GM23338 (cell line): ENCODE measurements at regions not wholly inside any gene's neighbourhood (a gene's known extent, or its start where the extent isn't known, plus 50 kb on each side); places are given as distances from the start of the nearest gene placed in this dataset.

Experiments
- ATAC-seq: fragments of 200-7000 bp; cut with Tn5 transposase; 3 replicates; pipeline ENCODE4 v1.9.1; 2020
- DNase-seq: peaks from one replicate; pipeline ENCODE4 v3.0.0-alpha.2; 2015; ENCODE audit warnings: low spot score
- H2AFZ ChIP-seq: fragments of 200-600 bp; sonication (generic); 2 replicates; pipeline ENCODE4 v1.8.0; 2016; ENCODE audit warnings: antibody characterized with exemption, mild to moderate bottlenecking, moderate library complexity
- H3F3A ChIP-seq: fragments of 200-600 bp; sonication (generic); replicated peaks from 2 replicates; pipeline ENCODE4 v1.8.0; 2017; ENCODE audit warnings: antibody characterized with exemption, mixed run types, low read depth
- H3K27ac ChIP-seq: fragments of 200-600 bp; sonication (generic); 2 replicates; pipeline ENCODE4 v1.6.1; 2016; ENCODE audit warnings: low read depth
- H3K27me3 ChIP-seq: fragments of 200-600 bp; sonication (generic); 2 replicates; pipeline ENCODE4 v1.8.0; 2016; ENCODE audit warnings: mild to moderate bottlenecking, mixed run types, moderate library complexity; ENCODE audit not compliant: insufficient read depth
- H3K36me3 ChIP-seq: fragments of 200-600 bp; sonication (generic); 2 replicates; pipeline ENCODE4 v1.8.0; 2016; ENCODE audit warnings: mild to moderate bottlenecking; ENCODE audit not compliant: insufficient read depth
- H3K4me1 ChIP-seq: fragments of 200-600 bp; sonication (generic); 2 replicates; pipeline ENCODE4 v1.8.0; 2016; ENCODE audit warnings: mild to moderate bottlenecking, moderate library complexity; ENCODE audit not compliant: insufficient read depth
- H3K4me2 ChIP-seq: fragments of 200-600 bp; sonication (generic); 2 replicates; pipeline ENCODE4 v1.7.1; 2017; ENCODE audit warnings: mixed run types
- H3K4me3 ChIP-seq: fragments of 200-600 bp; sonication (generic); 2 replicates; pipeline ENCODE4 v1.6.1; 2016; ENCODE audit warnings: mixed run types
- H3K79me2 ChIP-seq: fragments of 200-600 bp; sonication (generic); replicated peaks from 2 replicates; pipeline ENCODE4 v1.8.0; 2017; ENCODE audit warnings: mild to moderate bottlenecking; ENCODE audit not compliant: insufficient read depth
- H3K9me2 ChIP-seq: fragments of 200-600 bp; sonication (generic); 2 replicates; pipeline ENCODE4 v1.8.0; 2017; ENCODE audit not compliant: insufficient read depth
- H4K20me1 ChIP-seq: fragments of 200-600 bp; sonication (generic); replicated peaks from 2 replicates; pipeline ENCODE4 v1.8.0; 2017; ENCODE audit warnings: mild to moderate bottlenecking; ENCODE audit not compliant: insufficient read depth
- H3K27ac Mint-ChIP-seq: 2 replicates; pipeline ENCODE4 v1.8.0; 2020; ENCODE audit warnings: inconsistent platforms, mild to moderate bottlenecking, moderate library complexity, mixed read lengths
- H3K27me3 Mint-ChIP-seq: 3 replicates; pipeline ENCODE4 v1.8.0; 2022; ENCODE audit warnings: low read depth, mild to moderate bottlenecking, moderate library complexity, mixed read lengths, inconsistent platforms; ENCODE audit not compliant: insufficient read depth, poor library complexity
- H3K36me3 Mint-ChIP-seq: 3 replicates; pipeline ENCODE4 v1.8.0; 2021; ENCODE audit warnings: low read depth, mild to moderate bottlenecking, inconsistent platforms, moderate library complexity, mixed read lengths
- H3K4me1 Mint-ChIP-seq: 3 replicates; pipeline ENCODE4 v1.8.0; 2020; ENCODE audit warnings: mild to moderate bottlenecking, inconsistent platforms, mixed read lengths
- H3K4me3 Mint-ChIP-seq: 3 replicates; pipeline ENCODE4 v1.8.0; 2021; ENCODE audit warnings: moderate library complexity, mild to moderate bottlenecking, inconsistent platforms, mixed read lengths
- H3K9me3 Mint-ChIP-seq: 3 replicates; pipeline ENCODE4 v1.8.0; 2020; ENCODE audit warnings: moderate library complexity, mild to moderate bottlenecking, inconsistent platforms, mixed read lengths
- EZH2 ChIP-seq: fragments of 200-600 bp; sonication (generic); IDR thresholded peaks from one replicate; pipeline ENCODE4 v1.8.0; 2017; ENCODE audit warnings: antibody characterized with exemption, mild to moderate bottlenecking, low read depth; ENCODE audit not compliant: unreplicated experiment
- EZH2phosphoT487 ChIP-seq: fragments of 200-600 bp; sonication (generic); IDR thresholded peaks from one replicate; pipeline ENCODE4 v1.8.1; 2018; ENCODE audit warnings: antibody characterized with exemption; ENCODE audit not compliant: unreplicated experiment
- JUNB ChIP-seq: IDR thresholded peaks from one replicate; pipeline ENCODE4 v1.6.1; 2016; ENCODE audit warnings: antibody characterized with exemption; ENCODE audit not compliant: unreplicated experiment
- NANOG ChIP-seq: IDR thresholded peaks from 2 replicates; pipeline ENCODE4 v1.6.1; 2016; ENCODE audit warnings: antibody characterized with exemption, borderline replicate concordance
- POLR2AphosphoS5 ChIP-seq: IDR thresholded peaks from 2 replicates; pipeline ENCODE4 v1.6.1; 2016; ENCODE audit warnings: antibody characterized with exemption, low read depth
- ZNF331 ChIP-seq: fragments of 250-450 bp; sonication (Bioruptor Pico); IDR thresholded peaks from 2 replicates; pipeline ENCODE4 v1.5.0; 2020; ENCODE audit warnings: low read depth, mild to moderate bottlenecking, moderate library complexity
- TF ChIP-seq, protein P1 (sequence below), 2 experiments: fragments of 200-600 bp in 1 of 2; sonication (generic) in 1 of 2; conservative IDR thresholded peaks; 2 replicates each; pipeline versions ENCODE4 v1.5.1 to v1.6.1; 2016 to 2017; ENCODE audit warnings: antibody characterized with exemption in 2 of 2, low read depth in 2 of 2, mild to moderate bottlenecking in 2 of 2, moderate library complexity in 1 of 2
- TF ChIP-seq, protein P2 (sequence below): IDR thresholded peaks from 2 replicates; pipeline ENCODE4 v1.6.1; 2016; ENCODE audit warnings: antibody characterized with exemption
- TF ChIP-seq, protein P3 (sequence below): IDR thresholded peaks from one replicate; pipeline ENCODE4 v1.6.1; 2018; ENCODE audit warnings: antibody characterized with exemption; ENCODE audit not compliant: unreplicated experiment
- TF ChIP-seq, protein P4 (sequence below): fragments of 250-450 bp; sonication (Bioruptor Pico); IDR thresholded peaks from 2 replicates; pipeline ENCODE4 v1.5.0; 2020; ENCODE audit warnings: mild to moderate bottlenecking, moderate library complexity

DNA sequence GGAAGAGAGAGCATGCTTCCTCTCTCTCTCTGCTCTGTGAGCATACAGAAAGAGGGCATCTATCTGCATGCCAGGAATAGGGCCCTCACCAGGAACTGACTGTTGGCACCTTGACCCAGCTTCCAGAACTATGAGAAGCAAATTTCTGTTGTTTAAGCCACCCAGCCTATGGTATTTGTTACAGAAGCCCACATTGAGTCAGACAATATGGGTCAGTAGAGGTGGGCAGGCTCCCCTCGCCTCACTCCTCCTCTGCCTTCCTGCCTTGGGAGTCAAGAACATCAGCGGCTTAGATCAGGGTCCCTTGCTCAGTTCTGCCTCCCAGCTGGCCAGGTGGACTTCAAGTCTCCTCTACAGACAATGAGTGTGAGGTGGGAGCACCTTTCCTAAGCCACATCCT is 92.3 kb downstream of the COPS8 start (continued):
- TF ChIP-seq EZH2 (no peak), NANOG (no peak), ZNF331 (CRISPR knock-in tag) (no peak), POLR2AphosphoS5 (no peak), EZH2phosphoT487 (no peak)
- TF ChIP-seq, protein P1, sequence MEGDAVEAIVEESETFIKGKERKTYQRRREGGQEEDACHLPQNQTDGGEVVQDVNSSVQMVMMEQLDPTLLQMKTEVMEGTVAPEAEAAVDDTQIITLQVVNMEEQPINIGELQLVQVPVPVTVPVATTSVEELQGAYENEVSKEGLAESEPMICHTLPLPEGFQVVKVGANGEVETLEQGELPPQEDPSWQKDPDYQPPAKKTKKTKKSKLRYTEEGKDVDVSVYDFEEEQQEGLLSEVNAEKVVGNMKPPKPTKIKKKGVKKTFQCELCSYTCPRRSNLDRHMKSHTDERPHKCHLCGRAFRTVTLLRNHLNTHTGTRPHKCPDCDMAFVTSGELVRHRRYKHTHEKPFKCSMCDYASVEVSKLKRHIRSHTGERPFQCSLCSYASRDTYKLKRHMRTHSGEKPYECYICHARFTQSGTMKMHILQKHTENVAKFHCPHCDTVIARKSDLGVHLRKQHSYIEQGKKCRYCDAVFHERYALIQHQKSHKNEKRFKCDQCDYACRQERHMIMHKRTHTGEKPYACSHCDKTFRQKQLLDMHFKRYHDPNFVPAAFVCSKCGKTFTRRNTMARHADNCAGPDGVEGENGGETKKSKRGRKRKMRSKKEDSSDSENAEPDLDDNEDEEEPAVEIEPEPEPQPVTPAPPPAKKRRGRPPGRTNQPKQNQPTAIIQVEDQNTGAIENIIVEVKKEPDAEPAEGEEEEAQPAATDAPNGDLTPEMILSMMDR (conservative IDR thresholded peaks at IDR 0.05; ENCODE audit: low read depth in 2 of 2) = no peak
- TF ChIP-seq, protein P2, sequence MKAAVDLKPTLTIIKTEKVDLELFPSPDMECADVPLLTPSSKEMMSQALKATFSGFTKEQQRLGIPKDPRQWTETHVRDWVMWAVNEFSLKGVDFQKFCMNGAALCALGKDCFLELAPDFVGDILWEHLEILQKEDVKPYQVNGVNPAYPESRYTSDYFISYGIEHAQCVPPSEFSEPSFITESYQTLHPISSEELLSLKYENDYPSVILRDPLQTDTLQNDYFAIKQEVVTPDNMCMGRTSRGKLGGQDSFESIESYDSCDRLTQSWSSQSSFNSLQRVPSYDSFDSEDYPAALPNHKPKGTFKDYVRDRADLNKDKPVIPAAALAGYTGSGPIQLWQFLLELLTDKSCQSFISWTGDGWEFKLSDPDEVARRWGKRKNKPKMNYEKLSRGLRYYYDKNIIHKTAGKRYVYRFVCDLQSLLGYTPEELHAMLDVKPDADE = no peak

DNA sequence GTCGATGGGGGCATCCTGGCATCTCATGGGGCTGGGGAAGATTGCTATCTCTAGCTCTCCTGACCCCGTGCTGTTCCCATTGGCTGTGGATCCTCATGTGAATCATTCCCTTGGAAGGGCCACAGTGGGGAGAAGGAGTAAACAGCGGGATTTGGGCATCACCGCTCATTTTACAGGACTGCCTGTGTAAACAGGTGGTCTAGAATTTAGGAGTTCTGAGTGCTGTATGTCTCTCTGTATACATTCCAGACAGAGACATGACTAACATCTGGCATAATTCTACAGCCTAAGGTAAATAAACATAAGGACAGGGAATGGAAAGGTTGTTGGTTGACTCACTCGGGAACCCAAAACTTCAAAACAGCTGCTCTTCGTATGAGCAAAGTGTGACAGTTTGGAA is 92.7 kb downstream of the COPS8 start:
- DNase-seq (no peak), ATAC-seq (no peak)
- no peaks in the 10 kb centered on the region for H3K36me3 ChIP-seq
- Mint-ChIP-seq H3K4me1 (no peaks in the 10 kb centered on the region), H3K27ac (no peak overlapping the region), H3K9me3 (peaks cover 8% of the 10 kb centered on the region), H3K36me3 (no peaks in the 10 kb centered on the region; the same call in 1 of the 3 replicates), H3K27me3 (peaks cover 2% of the 10 kb centered on the region), H3K4me3 (no peak overlapping the region)
- no peaks in the 10 kb centered on the region for H4K20me1 ChIP-seq
- no peaks in the 10 kb centered on the region for H3K9me2 ChIP-seq
- no peak overlapping the region for H2AFZ ChIP-seq
- H3K27ac ChIP-seq = no peak overlapping the region
- H3K4me2 ChIP-seq = no peak overlapping the region
- no peaks in the 10 kb centered on the region for H3K4me1 ChIP-seq
- no peaks in the 10 kb centered on the region for H3K27me3 ChIP-seq
- H3K79me2 ChIP-seq = no peaks in the 10 kb centered on the region
- H3F3A ChIP-seq = no peaks in the 10 kb centered on the region
- no peak overlapping the region for H3K4me3 ChIP-seq
- TF ChIP-seq, protein P3, sequence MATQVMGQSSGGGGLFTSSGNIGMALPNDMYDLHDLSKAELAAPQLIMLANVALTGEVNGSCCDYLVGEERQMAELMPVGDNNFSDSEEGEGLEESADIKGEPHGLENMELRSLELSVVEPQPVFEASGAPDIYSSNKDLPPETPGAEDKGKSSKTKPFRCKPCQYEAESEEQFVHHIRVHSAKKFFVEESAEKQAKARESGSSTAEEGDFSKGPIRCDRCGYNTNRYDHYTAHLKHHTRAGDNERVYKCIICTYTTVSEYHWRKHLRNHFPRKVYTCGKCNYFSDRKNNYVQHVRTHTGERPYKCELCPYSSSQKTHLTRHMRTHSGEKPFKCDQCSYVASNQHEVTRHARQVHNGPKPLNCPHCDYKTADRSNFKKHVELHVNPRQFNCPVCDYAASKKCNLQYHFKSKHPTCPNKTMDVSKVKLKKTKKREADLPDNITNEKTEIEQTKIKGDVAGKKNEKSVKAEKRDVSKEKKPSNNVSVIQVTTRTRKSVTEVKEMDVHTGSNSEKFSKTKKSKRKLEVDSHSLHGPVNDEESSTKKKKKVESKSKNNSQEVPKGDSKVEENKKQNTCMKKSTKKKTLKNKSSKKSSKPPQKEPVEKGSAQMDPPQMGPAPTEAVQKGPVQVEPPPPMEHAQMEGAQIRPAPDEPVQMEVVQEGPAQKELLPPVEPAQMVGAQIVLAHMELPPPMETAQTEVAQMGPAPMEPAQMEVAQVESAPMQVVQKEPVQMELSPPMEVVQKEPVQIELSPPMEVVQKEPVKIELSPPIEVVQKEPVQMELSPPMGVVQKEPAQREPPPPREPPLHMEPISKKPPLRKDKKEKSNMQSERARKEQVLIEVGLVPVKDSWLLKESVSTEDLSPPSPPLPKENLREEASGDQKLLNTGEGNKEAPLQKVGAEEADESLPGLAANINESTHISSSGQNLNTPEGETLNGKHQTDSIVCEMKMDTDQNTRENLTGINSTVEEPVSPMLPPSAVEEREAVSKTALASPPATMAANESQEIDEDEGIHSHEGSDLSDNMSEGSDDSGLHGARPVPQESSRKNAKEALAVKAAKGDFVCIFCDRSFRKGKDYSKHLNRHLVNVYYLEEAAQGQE = no peak
- TF ChIP-seq JUNB (no peak), EZH2phosphoT487 (no peak), NANOG (no peak)
- TF ChIP-seq, protein P1 (conservative IDR thresholded peaks at IDR 0.05; ENCODE audit: low read depth in 2 of 2) = no peak
- TF ChIP-seq, protein P4, sequence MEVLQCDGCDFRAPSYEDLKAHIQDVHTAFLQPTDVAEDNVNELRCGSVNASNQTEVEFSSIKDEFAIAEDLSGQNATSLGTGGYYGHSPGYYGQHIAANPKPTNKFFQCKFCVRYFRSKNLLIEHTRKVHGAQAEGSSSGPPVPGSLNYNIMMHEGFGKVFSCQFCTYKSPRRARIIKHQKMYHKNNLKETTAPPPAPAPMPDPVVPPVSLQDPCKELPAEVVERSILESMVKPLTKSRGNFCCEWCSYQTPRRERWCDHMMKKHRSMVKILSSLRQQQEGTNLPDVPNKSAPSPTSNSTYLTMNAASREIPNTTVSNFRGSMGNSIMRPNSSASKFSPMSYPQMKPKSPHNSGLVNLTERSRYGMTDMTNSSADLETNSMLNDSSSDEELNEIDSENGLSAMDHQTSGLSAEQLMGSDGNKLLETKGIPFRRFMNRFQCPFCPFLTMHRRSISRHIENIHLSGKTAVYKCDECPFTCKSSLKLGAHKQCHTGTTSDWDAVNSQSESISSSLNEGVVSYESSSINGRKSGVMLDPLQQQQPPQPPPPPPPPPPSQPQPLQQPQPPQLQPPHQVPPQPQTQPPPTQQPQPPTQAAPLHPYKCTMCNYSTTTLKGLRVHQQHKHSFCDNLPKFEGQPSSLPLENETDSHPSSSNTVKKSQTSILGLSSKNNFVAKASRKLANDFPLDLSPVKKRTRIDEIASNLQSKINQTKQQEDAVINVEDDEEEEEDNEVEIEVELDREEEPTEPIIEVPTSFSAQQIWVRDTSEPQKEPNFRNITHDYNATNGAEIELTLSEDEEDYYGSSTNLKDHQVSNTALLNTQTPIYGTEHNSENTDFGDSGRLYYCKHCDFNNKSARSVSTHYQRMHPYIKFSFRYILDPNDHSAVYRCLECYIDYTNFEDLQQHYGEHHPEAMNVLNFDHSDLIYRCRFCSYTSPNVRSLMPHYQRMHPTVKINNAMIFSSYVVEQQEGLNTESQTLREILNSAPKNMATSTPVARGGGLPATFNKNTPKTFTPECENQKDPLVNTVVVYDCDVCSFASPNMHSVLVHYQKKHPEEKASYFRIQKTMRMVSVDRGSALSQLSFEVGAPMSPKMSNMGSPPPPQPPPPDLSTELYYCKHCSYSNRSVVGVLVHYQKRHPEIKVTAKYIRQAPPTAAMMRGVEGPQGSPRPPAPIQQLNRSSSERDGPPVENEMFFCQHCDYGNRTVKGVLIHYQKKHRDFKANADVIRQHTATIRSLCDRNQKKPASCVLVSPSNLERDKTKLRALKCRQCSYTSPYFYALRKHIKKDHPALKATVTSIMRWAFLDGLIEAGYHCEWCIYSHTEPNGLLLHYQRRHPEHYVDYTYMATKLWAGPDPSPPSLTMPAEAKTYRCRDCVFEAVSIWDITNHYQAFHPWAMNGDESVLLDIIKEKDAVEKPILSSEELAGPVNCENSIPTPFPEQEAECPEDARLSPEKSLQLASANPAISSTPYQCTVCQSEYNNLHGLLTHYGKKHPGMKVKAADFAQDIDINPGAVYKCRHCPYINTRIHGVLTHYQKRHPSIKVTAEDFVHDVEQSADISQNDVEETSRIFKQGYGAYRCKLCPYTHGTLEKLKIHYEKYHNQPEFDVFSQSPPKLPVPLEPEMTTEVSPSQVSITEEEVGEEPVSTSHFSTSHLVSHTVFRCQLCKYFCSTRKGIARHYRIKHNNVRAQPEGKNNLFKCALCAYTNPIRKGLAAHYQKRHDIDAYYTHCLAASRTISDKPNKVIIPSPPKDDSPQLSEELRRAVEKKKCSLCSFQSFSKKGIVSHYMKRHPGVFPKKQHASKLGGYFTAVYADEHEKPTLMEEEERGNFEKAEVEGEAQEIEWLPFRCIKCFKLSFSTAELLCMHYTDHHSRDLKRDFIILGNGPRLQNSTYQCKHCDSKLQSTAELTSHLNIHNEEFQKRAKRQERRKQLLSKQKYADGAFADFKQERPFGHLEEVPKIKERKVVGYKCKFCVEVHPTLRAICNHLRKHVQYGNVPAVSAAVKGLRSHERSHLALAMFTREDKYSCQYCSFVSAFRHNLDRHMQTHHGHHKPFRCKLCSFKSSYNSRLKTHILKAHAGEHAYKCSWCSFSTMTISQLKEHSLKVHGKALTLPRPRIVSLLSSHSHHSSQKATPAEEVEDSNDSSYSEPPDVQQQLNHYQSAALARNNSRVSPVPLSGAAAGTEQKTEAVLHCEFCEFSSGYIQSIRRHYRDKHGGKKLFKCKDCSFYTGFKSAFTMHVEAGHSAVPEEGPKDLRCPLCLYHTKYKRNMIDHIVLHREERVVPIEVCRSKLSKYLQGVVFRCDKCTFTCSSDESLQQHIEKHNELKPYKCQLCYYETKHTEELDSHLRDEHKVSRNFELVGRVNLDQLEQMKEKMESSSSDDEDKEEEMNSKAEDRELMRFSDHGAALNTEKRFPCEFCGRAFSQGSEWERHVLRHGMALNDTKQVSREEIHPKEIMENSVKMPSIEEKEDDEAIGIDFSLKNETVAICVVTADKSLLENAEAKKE (CRISPR knock-in tag) = no peak
